CD4-positive, alpha-beta memory T cell (primary cell): ENCODE measurements at regions not wholly inside any gene's neighbourhood (a gene's known extent, or its start where the extent isn't known, plus 50 kb on each side); places are given as distances from the start of the nearest gene placed in this dataset.
"Not testable (repeated sequence)": the region's sequence is repeated elsewhere in the genome, so short reads cannot be mapped to it uniquely, and the experiment has no call there.

Source experiments
- CTCF ChIA-PET: fragments of 350-600 bp; sonication (Branson Sonifier 250); formaldehyde crosslinking; loops from one replicate; lab custom pipeline; 2021; ENCODE audit warnings: inconsistent platforms; ENCODE audit not compliant: partially characterized antibody; lab: Charles Lee
- POLR2A ChIA-PET: fragments of 350-600 bp; sonication (Branson Sonifier 250); formaldehyde crosslinking; loops from one replicate; lab custom pipeline; 2021; ENCODE audit not compliant: partially characterized antibody; lab: Charles Lee
- DNase-seq, 5 donors: peaks; one replicate each; pipeline versions ENCODE4 v3.0.0 to v3.0.0-alpha.2; 2020 to 2022; ENCODE audit warnings: mixed read lengths in 1 of 5
- H3K27ac ChIP-seq: one replicate; pipeline ENCODE4 v1.7.0; 2013; ENCODE audit warnings: low read depth, low read length
- H3K27me3 ChIP-seq: 2 replicates; pipeline ENCODE4 v1.7.0; 2013; ENCODE audit warnings: mild to moderate bottlenecking, low read length, moderate library complexity; ENCODE audit not compliant: insufficient read depth
- H3K36me3 ChIP-seq: 2 replicates; pipeline ENCODE4 v1.7.0; 2013; ENCODE audit warnings: mild to moderate bottlenecking, low read length, moderate library complexity; ENCODE audit not compliant: insufficient read depth
- H3K4me1 ChIP-seq: 2 replicates; pipeline ENCODE4 v1.7.0; 2013; ENCODE audit warnings: mild to moderate bottlenecking, low read length, moderate library complexity; ENCODE audit not compliant: insufficient read depth
- H3K4me3 ChIP-seq, 2 donors: one replicate each; pipeline ENCODE4 v1.7.0; 2013; ENCODE audit warnings: low read length in 2 of 2, mild to moderate bottlenecking in 1 of 2
- H3K9me3 ChIP-seq, 2 donors: one replicate each; pipeline ENCODE4 v1.7.0; 2013; ENCODE audit warnings: low read length in 2 of 2, control low read depth in 1 of 2; ENCODE audit not compliant: control insufficient read depth in 1 of 2
- H3K27ac Mint-ChIP-seq, 7 donors: one replicate each; pipeline ENCODE4 v1.8.0; 2020 to 2021; ENCODE audit warnings: mixed read lengths in 7 of 7, mild to moderate bottlenecking in 6 of 7, inconsistent platforms in 3 of 7, moderate library complexity in 3 of 7
- H3K27me3 Mint-ChIP-seq, 2 donors: one replicate each; pipeline ENCODE4 v1.8.0; 2020 to 2021; ENCODE audit warnings: mixed read lengths in 2 of 2
- H3K36me3 Mint-ChIP-seq, 2 donors: one replicate each; pipeline ENCODE4 v1.8.0; 2020 to 2021; ENCODE audit warnings: mixed read lengths in 2 of 2, inconsistent platforms in 1 of 2, mild to moderate bottlenecking in 1 of 2
- H3K4me1 Mint-ChIP-seq, 4 donors: one replicate each; pipeline ENCODE4 v1.8.0; 2020 to 2021; ENCODE audit warnings: mixed read lengths in 4 of 4, mild to moderate bottlenecking in 1 of 4
- H3K4me3 Mint-ChIP-seq, 8 donors: one replicate each; pipeline ENCODE4 v1.8.0; 2020 to 2021; ENCODE audit warnings: mixed read lengths in 8 of 8, mild to moderate bottlenecking in 7 of 8, moderate library complexity in 6 of 8, inconsistent platforms in 3 of 8
- H3K9me3 Mint-ChIP-seq, 8 donors: one replicate each; pipeline ENCODE4 v1.8.0; 2020 to 2021; ENCODE audit warnings: mixed read lengths in 8 of 8, mild to moderate bottlenecking in 5 of 8, inconsistent platforms in 3 of 8, moderate library complexity in 1 of 8
- intact Hi-C: fragments of 100-400 bp; cut with micrococcal nuclease; formaldehyde crosslinking; loops from one replicate; pipeline ENCODE4 v1.15.1; 2023

- intact Hi-C loops = loop anchor here (1.0 kb wide), 1 partner anchor 158 kb away; no protein-coding TSS in a partner anchor
- H3K27ac Mint-ChIP-seq = no peak overlapping the region
- H3K27ac ChIP-seq = no peak overlapping the region
- H3K36me3 Mint-ChIP-seq = no peaks in the 10 kb centered on the region
- peaks cover 0 to 14% (median 3%) of the 10 kb centered on the region in 8 donors for H3K9me3 Mint-ChIP-seq
- no peaks in the 10 kb centered on the region for H3K27me3 ChIP-seq
- no peaks in the 10 kb centered on the region for H3K9me3 ChIP-seq
- ChIA-PET POLR2A (no interaction called here), CTCF (interaction anchor here (2.4 kb wide), 1 partner anchor 159 kb away, joined by 13 read pairs; no protein-coding TSS in a partner anchor)
- peaks cover 5% of the 10 kb centered on the region in 2 donors for H3K27me3 Mint-ChIP-seq
- DNase-seq = peak in 2 of 5 donors; percentile 2 to 13
- no peak overlapping the region for H3K4me3 ChIP-seq
- H3K4me3 Mint-ChIP-seq = no peak overlapping the region
- H3K4me1 Mint-ChIP-seq = no peaks in the 10 kb centered on the region
- no peaks in the 10 kb centered on the region for H3K4me1 ChIP-seq
- no peaks in the 10 kb centered on the region for H3K36me3 ChIP-seq
Observed at GRCh38 chr5:79924936-79925893, 65.8 kb downstream of the MTX3 start.

GRCh38 chr5:79923431-79923830 lies 67.6 kb downstream of the MTX3 start:
- Histone ChIP-seq H3K27me3 (no peaks in the 10 kb centered on the region), H3K9me3 (no peaks in the 10 kb centered on the region), H3K4me1 (no peaks in the 10 kb centered on the region), H3K27ac (no peak overlapping the region), H3K4me3 (no peak overlapping the region), H3K36me3 (no peaks in the 10 kb centered on the region)
- H3K4me3 Mint-ChIP-seq = no peak overlapping the region
- no peak overlapping the region for H3K27ac Mint-ChIP-seq
- intact Hi-C loops = no loop called here
- CTCF ChIA-PET = interaction anchor here (2.4 kb wide), 1 partner anchor 161 kb away, joined by 13 read pairs; no protein-coding TSS in a partner anchor
- no peak for DNase-seq
- no peaks in the 10 kb centered on the region for H3K4me1 Mint-ChIP-seq
- H3K27me3 Mint-ChIP-seq = peaks cover 5% of the 10 kb centered on the region in 2 donors
- peaks cover 0 to 21% (median 8%) of the 10 kb centered on the region in 8 donors for H3K9me3 Mint-ChIP-seq
- H3K36me3 Mint-ChIP-seq = no peaks in the 10 kb centered on the region
- POLR2A ChIA-PET = interaction anchor here (1.2 kb wide), 1 partner anchor 70 kb away, joined by 5 read pairs; no protein-coding TSS in a partner anchor

DNA sequence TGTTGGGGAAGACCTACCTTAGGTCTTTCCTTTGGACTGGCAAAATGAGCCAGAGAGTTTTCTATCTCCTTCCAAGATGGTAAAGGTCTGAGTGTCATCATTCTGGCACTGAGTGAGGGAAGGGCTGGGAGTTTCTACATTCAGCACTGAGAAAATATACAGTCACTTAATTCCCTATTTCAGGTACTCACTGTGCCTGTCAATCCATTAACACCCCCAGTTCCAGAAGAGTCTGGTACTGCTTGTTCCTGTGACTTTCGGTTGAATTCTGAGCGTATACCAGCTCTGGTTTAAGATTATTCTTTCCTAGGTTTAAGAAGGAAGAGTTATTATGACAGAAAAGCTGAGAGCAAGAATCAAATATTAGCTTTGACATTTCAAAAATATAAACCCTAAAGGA lies 68.4 kb downstream of the MTX3 start:
- Histone ChIP-seq H3K4me3 (no peak overlapping the region), H3K9me3 (no peaks in the 10 kb centered on the region), H3K27me3 (no peaks in the 10 kb centered on the region), H3K27ac (no peak overlapping the region), H3K4me1 (no peaks in the 10 kb centered on the region), H3K36me3 (no peaks in the 10 kb centered on the region)
- intact Hi-C loops = no loop called here
- Mint-ChIP-seq H3K4me3 (no peak overlapping the region), H3K4me1 (no peaks in the 10 kb centered on the region), H3K9me3 (peaks cover 0 to 29% (median 11%) of the 10 kb centered on the region in 8 donors), H3K27ac (no peak overlapping the region), H3K27me3 (peaks cover 5 to 7% of the 10 kb centered on the region in 2 donors), H3K36me3 (peaks cover 0 to 2% of the 10 kb centered on the region in 2 donors)
- ChIA-PET CTCF (no interaction called here), POLR2A (interaction anchor here (1.2 kb wide), 1 partner anchor 69 kb away, joined by 5 read pairs; no protein-coding TSS in a partner anchor)
- DNase-seq = no peak

GRCh38 chr5:79907452-79907851 lies 83.6 kb downstream of the MTX3 start:
- H3K27ac Mint-ChIP-seq, H3K27me3 Mint-ChIP-seq, H3K36me3 ChIP-seq, CTCF ChIA-PET, intact Hi-C loops, H3K36me3 Mint-ChIP-seq, POLR2A ChIA-PET, DNase-seq, H3K27ac ChIP-seq, H3K4me1 ChIP-seq, H3K4me3 ChIP-seq, H3K4me1 Mint-ChIP-seq, H3K27me3 ChIP-seq, H3K4me3 Mint-ChIP-seq, H3K9me3 ChIP-seq: not testable (repeated sequence)
- H3K9me3 Mint-ChIP-seq = peaks cover 3 to 12% (median 6%) of the 10 kb centered on the region in 8 donors

DNA sequence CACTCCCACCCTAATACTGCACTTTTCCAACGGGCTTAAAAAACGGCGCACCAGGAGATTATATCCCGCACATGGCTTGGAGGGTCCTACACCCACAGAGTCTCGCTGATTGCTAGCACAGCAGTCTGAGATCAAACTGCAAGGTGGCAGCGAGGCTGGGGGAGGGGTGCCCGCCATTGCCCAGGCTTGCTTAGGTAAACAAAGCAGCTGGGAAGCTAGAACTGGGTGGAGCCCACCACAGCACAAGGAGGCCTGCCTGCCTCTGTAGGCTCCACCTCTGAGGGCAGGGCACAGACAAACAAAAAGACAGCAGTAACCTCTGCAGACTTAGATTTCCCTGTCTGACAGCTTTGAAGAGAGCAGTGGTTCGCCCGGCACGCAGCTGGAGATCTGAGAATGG lies 88.5 kb downstream of the MTX3 start:
- peaks cover 2 to 13% (median 5%) of the 10 kb centered on the region in 8 donors for H3K9me3 Mint-ChIP-seq
- H3K4me3 Mint-ChIP-seq, CTCF ChIA-PET, POLR2A ChIA-PET, H3K27ac Mint-ChIP-seq, intact Hi-C loops, DNase-seq, H3K4me3 ChIP-seq, H3K36me3 Mint-ChIP-seq, H3K36me3 ChIP-seq, H3K27me3 ChIP-seq, H3K9me3 ChIP-seq, H3K4me1 Mint-ChIP-seq, H3K4me1 ChIP-seq, H3K27ac ChIP-seq: not testable (repeated sequence)
- H3K27me3 Mint-ChIP-seq = peaks cover 11% of the 10 kb centered on the region in 2 donors

GRCh38 chr5:79901631-79902030 lies 89.4 kb downstream of the MTX3 start:
- Histone ChIP-seq H3K36me3 (no peaks in the 10 kb centered on the region), H3K4me1 (no peaks in the 10 kb centered on the region), H3K27ac (no peak overlapping the region), H3K4me3 (no peak overlapping the region), H3K9me3 (no peaks in the 10 kb centered on the region), H3K27me3 (peaks cover 3% of the 10 kb centered on the region)
- peaks cover 0 to 1% of the 10 kb centered on the region in 2 donors for H3K36me3 Mint-ChIP-seq
- H3K4me1 Mint-ChIP-seq = no peaks in the 10 kb centered on the region
- no peak overlapping the region for H3K27ac Mint-ChIP-seq
- intact Hi-C loops = no loop called here
- peaks cover 2 to 13% (median 4%) of the 10 kb centered on the region in 8 donors for H3K9me3 Mint-ChIP-seq
- ChIA-PET CTCF (no interaction called here), POLR2A (no interaction called here)
- peaks cover 15 to 16% of the 10 kb centered on the region in 2 donors for H3K27me3 Mint-ChIP-seq
- no peak for DNase-seq
- no peak overlapping the region for H3K4me3 Mint-ChIP-seq

DNA sequence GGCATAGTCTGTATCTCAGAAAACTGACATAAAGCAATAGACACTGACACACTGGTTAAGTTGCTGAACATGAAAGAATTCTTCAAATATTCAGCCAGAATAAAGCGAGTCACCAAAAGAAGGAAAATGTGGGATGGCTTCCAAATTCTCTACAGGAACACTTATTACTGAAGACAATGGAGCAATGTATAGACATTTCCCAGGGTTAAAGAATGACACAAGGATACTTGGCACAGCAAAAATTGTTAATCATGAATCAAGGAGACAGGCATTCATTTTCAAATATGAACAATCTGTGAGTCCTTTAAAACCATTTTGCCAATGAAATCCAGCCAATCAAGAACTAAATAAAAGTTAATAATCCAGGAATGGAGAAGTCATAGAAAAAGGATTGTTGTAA lies 92.5 kb downstream of the MTX3 start:
- Mint-ChIP-seq H3K4me1 (no peaks in the 10 kb centered on the region), H3K9me3 (peaks cover 0 to 13% (median 3%) of the 10 kb centered on the region in 8 donors), H3K36me3 (no peaks in the 10 kb centered on the region), H3K27me3 (peaks cover 27 to 31% of the 10 kb centered on the region in 2 donors), H3K4me3 (no peak overlapping the region), H3K27ac (no peak overlapping the region)
- H3K4me3 ChIP-seq = no peak overlapping the region
- H3K36me3 ChIP-seq = no peaks in the 10 kb centered on the region
- peaks cover 8% of the 10 kb centered on the region for H3K27me3 ChIP-seq
- no peaks in the 10 kb centered on the region for H3K9me3 ChIP-seq
- DNase-seq = no peak
- ChIA-PET POLR2A (no interaction called here), CTCF (no interaction called here)
- intact Hi-C loops = no loop called here
- no peaks in the 10 kb centered on the region for H3K4me1 ChIP-seq
- H3K27ac ChIP-seq = no peak overlapping the region
